OCI-LY7 (cell line): ENCODE measurements at regions not wholly inside any gene's neighbourhood (a gene's known extent, or its start where the extent isn't known, plus 50 kb on each side); places are given as distances from the start of the nearest gene placed in this dataset.

Experiments
- BruUV-seq: library from RNA; stranded (reverse); fragments of 400-500 nt; replicated peaks from 2 replicates; lab custom pipeline; 2021; lab: Mats Ljungman, UMichigan
- CTCF ChIA-PET: fragments of 300-600 bp; sonication (Branson Sonifier 250); formaldehyde crosslinking; loops from one replicate; lab custom pipeline; 2022; ENCODE audit warnings: antibody characterized with exemption; ENCODE audit not compliant: unreplicated experiment; lab: Charles Lee
- POLR2A ChIA-PET: fragments of 300-600 bp; sonication (Branson Sonifier 250); formaldehyde crosslinking; loops from one replicate; lab custom pipeline; 2022; ENCODE audit warnings: antibody characterized with exemption; lab: Charles Lee
- DNase-seq: peaks from one replicate; pipeline ENCODE4 v3.0.0-alpha.2; 2015; ENCODE audit warnings: low spot score
- H2AFZ ChIP-seq: fragments of 200-600 bp; sonication (generic), shearing (Covaris generic); 2 replicates; pipeline ENCODE4 v1.6.1; 2014; ENCODE audit warnings: mild to moderate bottlenecking, antibody characterized with exemption, low read length, moderate library complexity
- H3K27ac ChIP-seq: fragments of 200-600 bp; sonication (generic); 2 replicates; pipeline ENCODE4 v1.5.1; 2014; ENCODE audit warnings: mixed run types, low read depth, mild to moderate bottlenecking, moderate library complexity, low read length, inconsistent platforms; ENCODE audit not compliant: poor library complexity, severe bottlenecking
- H3K36me3 ChIP-seq: fragments of 200-600 bp; sonication (generic); 2 replicates; pipeline ENCODE4 v1.6.1; 2014; ENCODE audit warnings: mild to moderate bottlenecking, antibody characterized with exemption, low read length, moderate library complexity, mixed read lengths; ENCODE audit not compliant: insufficient read depth
- H3K4me1 ChIP-seq: fragments of 200-600 bp; sonication (generic); 2 replicates; pipeline ENCODE4 v1.5.1; 2014; ENCODE audit warnings: mild to moderate bottlenecking, low read length; ENCODE audit not compliant: insufficient read depth, poor library complexity, severe bottlenecking
- H3K4me2 ChIP-seq: fragments of 200-600 bp; sonication (generic); 2 replicates; pipeline ENCODE4 v1.6.1; 2014; ENCODE audit warnings: mild to moderate bottlenecking, low read length
- H3K4me3 ChIP-seq: fragments of 200-600 bp; sonication (generic); 2 replicates; pipeline ENCODE4 v1.5.1; 2014; ENCODE audit warnings: mild to moderate bottlenecking, low read depth, low read length; ENCODE audit not compliant: poor library complexity, severe bottlenecking
- H3K79me2 ChIP-seq: fragments of 200-600 bp; sonication (generic); 2 replicates; pipeline ENCODE4 v1.6.1; 2016; ENCODE audit warnings: low read depth, mild to moderate bottlenecking, low read length, moderate library complexity, mixed read lengths; ENCODE audit not compliant: insufficient read depth
- H3K9me2 ChIP-seq: fragments of 200-600 bp; sonication (generic); 2 replicates; pipeline ENCODE4 v1.6.1; 2016; ENCODE audit warnings: mild to moderate bottlenecking, low read length, mixed read lengths; ENCODE audit not compliant: insufficient read depth
- H3K9me3 ChIP-seq: fragments of 200-600 bp; sonication (generic); 2 replicates; pipeline ENCODE4 v1.6.1; 2014; ENCODE audit warnings: mild to moderate bottlenecking, mixed run types, low read length, mixed read lengths
- H4K20me1 ChIP-seq: fragments of 200-600 bp; sonication (generic); 2 replicates; pipeline ENCODE4 v1.6.1; 2014; ENCODE audit warnings: mild to moderate bottlenecking, antibody characterized with exemption, low read length, moderate library complexity, mixed read lengths; ENCODE audit not compliant: insufficient read depth
- CTCF ChIP-seq: fragments of 200-600 bp; sonication (generic); conservative IDR thresholded peaks from 2 replicates; pipeline ENCODE4 v1.5.1; 2014; ENCODE audit warnings: mild to moderate bottlenecking, antibody characterized with exemption, low read length, moderate library complexity, mixed read lengths
- EZH2phosphoT487 ChIP-seq: fragments of 200-600 bp; sonication (generic); IDR thresholded peaks from 2 replicates; pipeline ENCODE4 v1.6.1; 2018; ENCODE audit warnings: low read depth, borderline replicate concordance, mild to moderate bottlenecking, mixed run types, antibody characterized with exemption, low read length, moderate library complexity, mixed read lengths
- intact Hi-C: fragments of 100-400 bp; cut with micrococcal nuclease; formaldehyde crosslinking; loops from one replicate; pipeline ENCODE4 v1.10.0; 2022; ENCODE audit not compliant: unreplicated experiment

GRCh38 chr2:128446049-128446873 is 127.6 kb upstream of the HS6ST1 start:
- no peak overlapping the region for H3K27ac ChIP-seq
- no TSS peak for BruUV-seq
- no peaks in the 10 kb centered on the region for H3K4me1 ChIP-seq
- no peaks in the 10 kb centered on the region for H3K9me3 ChIP-seq
- no peak for DNase-seq
- no peak overlapping the region for H3K4me3 ChIP-seq
- H3K79me2 ChIP-seq = no peaks in the 10 kb centered on the region
- CTCF ChIA-PET = no interaction called here
- POLR2A ChIA-PET = interaction anchor here (0.6 kb wide), 2 partner anchors 117 to 640 kb away, joined by 3 to 4 read pairs; no protein-coding TSS in a partner anchor
- intact Hi-C loops = no loop called here
- H4K20me1 ChIP-seq = no peaks in the 10 kb centered on the region
- H3K4me2 ChIP-seq = no peak overlapping the region
- H3K36me3 ChIP-seq = no peaks in the 10 kb centered on the region
- TF ChIP-seq CTCF (no peak), EZH2phosphoT487 (no peak)
- H2AFZ ChIP-seq = no peak overlapping the region
- no peaks in the 10 kb centered on the region for H3K9me2 ChIP-seq

GRCh38 chr2:128446874-128447537 is 128.3 kb upstream of the HS6ST1 start:
- no TSS peak for BruUV-seq
- ChIA-PET CTCF (no interaction called here), POLR2A (no interaction called here)
- Histone ChIP-seq H3K79me2 (no peaks in the 10 kb centered on the region), H3K4me2 (no peak overlapping the region), H4K20me1 (no peaks in the 10 kb centered on the region), H3K9me2 (no peaks in the 10 kb centered on the region), H3K36me3 (no peaks in the 10 kb centered on the region), H2AFZ (no peak overlapping the region), H3K9me3 (no peaks in the 10 kb centered on the region), H3K4me3 (no peak overlapping the region), H3K27ac (no peak overlapping the region), H3K4me1 (no peaks in the 10 kb centered on the region)
- no peak for DNase-seq
- TF ChIP-seq CTCF (no peak), EZH2phosphoT487 (no peak)
- intact Hi-C loops = no loop called here
